Left ventricle myocardium inferior (tissue), 1 donor: ENCODE measurements at regions not wholly inside any gene's neighbourhood (a gene's known extent, or its start where the extent isn't known, plus 50 kb on each side); places are given as distances from the start of the nearest gene placed in this dataset.
"Not testable (repeated sequence)": the region's sequence is repeated elsewhere in the genome, so short reads cannot be mapped to it uniquely, and the experiment has no call there.

Experiments
- DNase-seq: peaks from one replicate; pipeline ENCODE4 v3.0.0-alpha.2; 2020
- H3K27ac ChIP-seq: fragments of 200-600 bp; replicated peaks from 2 replicates; pipeline ENCODE4 v1.8.0; 2021
- H3K27me3 ChIP-seq: fragments of 200-600 bp; 2 replicates; pipeline ENCODE4 v1.8.0; 2021; ENCODE audit warnings: low read depth
- H3K36me3 ChIP-seq: fragments of 200-600 bp; 2 replicates; pipeline ENCODE4 v1.8.0; 2021
- H3K4me1 ChIP-seq: fragments of 200-600 bp; 2 replicates; pipeline ENCODE4 v1.8.0; 2021
- H3K4me3 ChIP-seq: fragments of 200-600 bp; 2 replicates; pipeline ENCODE4 v1.8.0; 2021; ENCODE audit warnings: mild to moderate bottlenecking, moderate library complexity
- H3K9me3 ChIP-seq: fragments of 200-600 bp; replicated peaks from 2 replicates; pipeline ENCODE4 v1.8.0; 2021
- CTCF ChIP-seq: fragments of 200-600 bp; IDR thresholded peaks from 2 replicates; pipeline ENCODE4 v1.8.0; 2021; ENCODE audit warnings: antibody characterized with exemption, mild to moderate bottlenecking, borderline replicate concordance
- intact Hi-C: fragments of 100-400 bp; cut with micrococcal nuclease; formaldehyde crosslinking; loops from one replicate; pipeline ENCODE4 v1.11.0; 2022
- donor health status: DM: no; HTN: yes; CAD: no; lungs with severe emphysema.

GRCh38 chr5:3149899-3150298 is 398.4 kb upstream of the IRX2 start:
- no peaks in the 10 kb centered on the region for H3K4me1 ChIP-seq
- H3K36me3 ChIP-seq = no peaks in the 10 kb centered on the region
- H3K9me3 ChIP-seq = peaks cover 12% of the 10 kb centered on the region
- H3K27ac ChIP-seq = no peak overlapping the region
- no peak for DNase-seq
- H3K4me3 ChIP-seq = no peak overlapping the region
- TF ChIP-seq CTCF = no peak
- peaks cover 56% of the 10 kb centered on the region for H3K27me3 ChIP-seq
- intact Hi-C loops = no loop called here

- H3K4me3 ChIP-seq, H3K27ac ChIP-seq, H3K36me3 ChIP-seq, DNase-seq, H3K4me1 ChIP-seq, intact Hi-C loops: not testable (repeated sequence)
- Histone ChIP-seq H3K9me3 (peaks cover 12% of the 10 kb centered on the region), H3K27me3 (peaks cover 39% of the 10 kb centered on the region)
Observed at GRCh38 chr5:3147405-3147804, 395.9 kb upstream of the IRX2 start.

- Histone ChIP-seq H3K27me3 (peaks cover 25% of the 10 kb centered on the region), H3K9me3 (no peaks in the 10 kb centered on the region), H3K4me3 (no peak overlapping the region), H3K36me3 (no peaks in the 10 kb centered on the region), H3K4me1 (no peaks in the 10 kb centered on the region), H3K27ac (no peak overlapping the region)
- no peak for TF ChIP-seq CTCF
- intact Hi-C loops = no loop called here
- no peak for DNase-seq
Observed at GRCh38 chr5:3145641-3146040, 394.2 kb upstream of the IRX2 start.

GRCh38 chr5:3143382-3143781 is 391.9 kb upstream of the IRX2 start:
- Histone ChIP-seq H3K9me3 (no peaks in the 10 kb centered on the region), H3K4me1 (no peaks in the 10 kb centered on the region), H3K27ac (no peak overlapping the region), H3K36me3 (no peaks in the 10 kb centered on the region), H3K4me3 (no peak overlapping the region), H3K27me3 (peaks cover 6% of the 10 kb centered on the region)
- DNase-seq = no peak
- intact Hi-C loops = no loop called here
- TF ChIP-seq CTCF = no peak

- intact Hi-C loops = no loop called here
- no peaks in the 10 kb centered on the region for H3K36me3 ChIP-seq
- no peak for TF ChIP-seq CTCF
Observed at GRCh38 chr5:3142261-3143027, 391.0 kb upstream of the IRX2 start.

GRCh38 chr5:3140117-3140516 is 388.6 kb upstream of the IRX2 start:
- H3K9me3 ChIP-seq = no peaks in the 10 kb centered on the region
- intact Hi-C loops = no loop called here
- no peak overlapping the region for H3K27ac ChIP-seq
- no peak for TF ChIP-seq CTCF
- no peak for DNase-seq
- no peaks in the 10 kb centered on the region for H3K36me3 ChIP-seq
- no peaks in the 10 kb centered on the region for H3K4me1 ChIP-seq
- H3K4me3 ChIP-seq = no peak overlapping the region
- peaks cover 11% of the 10 kb centered on the region for H3K27me3 ChIP-seq

More at GRCh38 chr5:3142261-3143027, 391.0 kb upstream of the IRX2 start:
- Histone ChIP-seq H3K27ac (no peak overlapping the region), H3K9me3 (no peaks in the 10 kb centered on the region), H3K27me3 (peaks cover 8% of the 10 kb centered on the region), H3K4me1 (no peaks in the 10 kb centered on the region), H3K4me3 (no peak overlapping the region)
- DNase-seq = no peak
